Activated CD4-positive, CD25-positive, alpha-beta regulatory T cell treated with anti-CD3 and anti-CD28 coated beads, Interleukin-2, amount 50 U/mL, for 24 hours (primary cell): ENCODE measurements at regions not wholly inside any gene's neighbourhood (a gene's known extent, or its start where the extent isn't known, plus 50 kb on each side); places are given as distances from the start of the nearest gene placed in this dataset.

Experiments
- ATAC-seq, 2 donors: fragments of 150-1000 bp; cut with Tn5 transposase; one replicate each; pipeline ENCODE4 v1.10.0; 2021; ENCODE audit warnings: mild to moderate bottlenecking in 1 of 2, moderate library complexity in 1 of 2

- no peak for ATAC-seq
These were observed 209.4 kb downstream of the DTWD2 start for GRCh38 chr5:118778941-118779340.

DNA sequence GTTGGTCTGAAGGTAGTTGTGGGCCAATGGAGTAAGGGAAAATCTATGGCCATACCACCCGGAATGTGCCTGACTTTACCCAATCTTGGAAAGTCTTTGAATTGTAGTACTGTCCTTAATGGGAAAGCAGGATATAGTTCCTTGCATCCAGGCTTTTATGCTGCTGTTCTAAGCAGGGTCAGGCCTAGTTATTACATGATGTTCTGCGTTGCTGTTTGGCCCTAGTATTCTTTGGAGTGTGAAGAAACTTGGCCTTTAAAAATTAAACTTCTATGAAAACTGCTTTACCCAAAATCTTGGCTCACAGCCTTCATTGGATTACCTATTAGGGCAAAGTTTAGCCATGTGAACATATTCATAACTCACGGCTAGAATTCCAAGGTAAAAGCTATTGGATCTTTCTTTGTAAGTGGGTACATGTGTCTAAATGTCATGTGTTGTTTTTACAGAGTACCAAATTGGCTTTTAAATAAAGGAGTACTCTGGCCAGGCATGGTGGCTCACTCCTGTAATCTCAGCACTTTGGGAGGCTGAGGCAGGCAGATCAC lies 211.1 kb downstream of the DTWD2 start:
- ATAC-seq = no peak

- ATAC-seq = no peak
These were observed 211.6 kb downstream of the DTWD2 start for GRCh38 chr5:118776755-118777154.

GRCh38 chr5:118775790-118776499 lies 212.4 kb downstream of the DTWD2 start:
- no peak for ATAC-seq

GRCh38 chr5:118768607-118769175 lies 219.7 kb downstream of the DTWD2 start:
- no peak for ATAC-seq

- no peak for ATAC-seq
These were observed 226.1 kb downstream of the DTWD2 start for GRCh38 chr5:118762291-118762690.

DNA sequence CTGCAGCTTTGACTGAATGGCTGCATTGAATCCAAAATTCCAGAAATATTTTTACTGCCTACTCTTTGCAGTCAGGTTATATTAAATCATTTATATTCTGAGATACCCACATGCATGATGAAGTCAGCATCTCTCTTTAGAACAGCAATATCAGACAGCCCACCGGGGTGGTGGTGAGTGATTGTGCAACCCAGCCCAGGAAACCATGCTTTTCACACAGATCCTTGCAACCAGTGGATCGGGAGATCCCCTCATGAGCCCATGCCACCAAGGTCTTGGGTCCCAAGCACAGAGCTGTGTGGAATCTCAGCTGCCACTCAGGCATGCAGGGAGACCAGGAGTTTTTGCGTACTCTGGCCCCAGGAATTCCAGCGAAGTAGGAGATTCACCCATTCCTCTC lies 226.5 kb downstream of the DTWD2 start:
- no peak for ATAC-seq

GRCh38 chr5:118752969-118753368 lies 235.4 kb downstream of the DTWD2 start:
- ATAC-seq = no peak

GRCh38 chr5:118736396-118736795 lies 252.0 kb downstream of the DTWD2 start:
- ATAC-seq = no peak

DNA sequence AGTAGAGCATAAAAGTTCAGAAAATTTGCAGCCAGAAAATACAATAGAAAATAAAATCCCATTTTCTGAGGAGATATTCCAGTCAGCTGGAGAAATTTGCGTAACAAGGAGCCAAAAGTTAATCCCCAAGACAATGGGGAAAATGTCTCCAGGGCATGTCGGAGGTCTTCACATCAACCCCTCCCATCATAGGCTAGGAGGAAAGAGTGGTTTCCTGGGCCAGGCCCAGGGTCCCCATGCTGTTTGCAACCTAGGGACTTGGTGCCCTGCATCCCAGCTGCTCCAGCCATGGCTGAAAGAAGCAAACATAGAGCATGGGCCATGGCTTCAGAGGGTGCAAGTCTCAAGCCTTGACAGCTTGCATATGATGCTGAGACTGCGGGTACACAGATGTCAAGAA lies 255.0 kb downstream of the DTWD2 start:
- ATAC-seq = no peak

DNA sequence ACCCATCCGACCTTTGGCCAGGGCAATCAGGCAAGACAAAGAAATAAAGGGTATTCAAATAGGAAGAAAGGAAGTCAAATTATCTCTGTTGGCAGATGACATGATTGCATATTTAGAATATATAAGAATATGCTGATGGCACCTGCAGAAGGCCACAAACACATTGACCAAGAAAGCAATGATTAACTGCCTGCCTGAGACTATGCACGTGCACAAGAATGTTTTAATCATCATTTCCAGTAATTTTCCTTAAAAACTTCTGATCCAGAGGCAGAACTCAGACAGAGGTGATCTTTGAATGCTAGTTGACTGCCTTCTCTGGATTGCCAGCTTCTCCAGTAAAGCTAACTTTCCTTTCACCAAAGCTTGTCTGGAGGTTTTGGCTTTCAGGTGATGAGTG lies 260.2 kb downstream of the DTWD2 start:
- ATAC-seq = no peak

DNA sequence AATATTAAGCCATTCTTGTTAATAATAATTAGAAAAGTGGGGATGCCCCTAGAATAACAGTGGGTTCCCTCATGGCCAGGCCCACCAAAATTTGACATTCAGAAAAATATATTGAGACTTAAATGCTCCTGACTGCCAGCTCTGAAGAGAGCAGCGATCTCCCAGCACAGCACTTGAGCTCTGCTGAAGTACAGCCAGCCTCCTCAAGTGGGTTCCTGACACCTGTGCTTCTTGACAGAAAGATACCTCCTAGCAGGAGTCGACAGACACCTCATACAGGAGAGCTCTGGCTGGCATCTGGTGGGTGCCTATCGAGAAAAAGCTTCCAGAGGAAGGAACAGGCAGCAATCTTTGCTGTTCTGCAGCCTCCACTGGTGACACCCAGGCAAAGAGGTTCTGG lies 261.5 kb downstream of the DTWD2 start:
- no peak for ATAC-seq

GRCh38 chr5:118723021-118723338 lies 265.4 kb downstream of the DTWD2 start:
- ATAC-seq = no peak

- no peak for ATAC-seq
These were observed 266.0 kb downstream of the DTWD2 start for GRCh38 chr5:118722122-118723020.

DNA sequence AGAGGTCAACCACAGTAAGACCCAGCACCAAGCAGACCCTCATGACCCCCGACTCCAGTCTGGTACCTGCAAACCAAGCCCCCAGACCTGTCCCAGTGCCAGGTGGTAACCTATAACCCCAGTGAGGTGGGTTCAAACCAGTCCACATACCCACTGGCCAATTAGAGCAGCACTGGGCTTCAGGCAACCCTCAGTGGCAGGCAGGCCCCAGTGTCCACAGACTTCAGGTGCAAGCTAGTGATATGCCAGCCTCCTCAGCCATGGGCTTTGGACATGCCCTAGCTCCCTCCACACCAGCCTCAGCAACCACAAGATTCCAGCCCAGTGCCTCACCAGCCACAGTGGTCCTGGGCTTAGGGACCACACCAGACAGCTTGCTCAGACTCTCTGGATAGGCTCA lies 276.6 kb downstream of the DTWD2 start:
- ATAC-seq = no peak

- ATAC-seq = no peak
These were observed 282.2 kb downstream of the DTWD2 start for GRCh38 chr5:118705959-118706667.

- ATAC-seq = no peak
These were observed 285.1 kb downstream of the DTWD2 start for GRCh38 chr5:118703241-118703640.

- no peak for ATAC-seq
These were observed 286.6 kb downstream of the DTWD2 start for GRCh38 chr5:118701791-118702190.

GRCh38 chr5:118700510-118700909 lies 287.8 kb downstream of the DTWD2 start:
- no peak for ATAC-seq

DNA sequence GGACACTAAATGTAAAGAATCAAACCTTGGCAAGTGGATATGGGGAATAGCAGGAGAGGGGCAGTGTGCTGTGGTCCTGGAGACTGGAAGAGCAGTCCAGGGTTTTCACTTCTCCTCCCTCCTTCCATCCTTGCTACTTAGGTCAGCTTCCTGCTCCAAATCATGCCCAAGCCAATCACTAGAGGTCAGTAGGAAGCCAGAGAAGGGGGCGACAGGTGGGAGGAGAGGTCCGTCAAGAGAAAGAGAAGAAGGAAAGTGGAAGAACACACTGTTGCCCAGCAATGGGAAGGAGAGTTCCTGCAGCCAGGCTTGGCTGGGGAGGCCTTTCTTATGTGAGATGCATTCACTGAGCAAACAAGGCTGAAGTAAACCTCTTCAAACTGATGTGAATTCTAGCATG lies 289.6 kb downstream of the DTWD2 start:
- ATAC-seq = no peak

- no peak for ATAC-seq
These were observed 292.3 kb downstream of the DTWD2 start for GRCh38 chr5:118696076-118696475.

GRCh38 chr5:118692811-118693342 lies 295.5 kb downstream of the DTWD2 start:
- no peak for ATAC-seq
